ENCODE measurements at regions not wholly inside any gene's neighbourhood (a gene's known extent, or its start where the extent isn't known, plus 50 kb on each side); places are given as distances from the start of the nearest gene placed in this dataset.

GRCh38 chr4:83701041-83701440 lies 165.1 kb downstream of the GPAT3 start:
- H3K4me1 Mint-ChIP-seq, result no peaks in the 10 kb centered on the region
- H3K4me3 Mint-ChIP-seq, result no peak overlapping the region
- no peak for DNase-seq (ENCODE audit: low spot score)
- no peaks in the 10 kb centered on the region for H3K27me3 Mint-ChIP-seq (ENCODE audit: insufficient read depth, low read depth, poor library complexity)
- Histone ChIP-seq H3K9me2 (ENCODE audit: insufficient read depth) (no peaks in the 10 kb centered on the region), H3K27me3 (ENCODE audit: insufficient read depth) (no peaks in the 10 kb centered on the region), H3K27ac (ENCODE audit: low read depth) (no peak overlapping the region), H3K36me3 (ENCODE audit: insufficient read depth) (no peaks in the 10 kb centered on the region), H3K4me3 (no peak overlapping the region), H3K79me2 (replicated peaks; ENCODE audit: insufficient read depth) (no peaks in the 10 kb centered on the region), H4K20me1 (replicated peaks; ENCODE audit: insufficient read depth) (no peaks in the 10 kb centered on the region), H3F3A (replicated peaks; ENCODE audit: low read depth) (no peaks in the 10 kb centered on the region), H3K4me2 (no peak overlapping the region), H3K4me1 (ENCODE audit: insufficient read depth) (no peaks in the 10 kb centered on the region), H2AFZ (no peak overlapping the region)
- no peak for TF ChIP-seq EZH2phosphoT487 (IDR thresholded peaks at IDR 0.05; ENCODE audit: unreplicated experiment)
- TF ChIP-seq ZNF331 (CRISPR knock-in tag; IDR thresholded peaks at IDR 0.05; ENCODE audit: low read depth), result no peak
- no peak for TF ChIP-seq ZNF114 (CRISPR knock-in tag; IDR thresholded peaks at IDR 0.05)
- no peak for TF ChIP-seq CREB1 (CRISPR knock-in tag; IDR thresholded peaks at IDR 0.05; ENCODE audit: low read depth)
- TF ChIP-seq ZNF462 (CRISPR knock-in tag; IDR thresholded peaks at IDR 0.05), result no peak
- no peak for TF ChIP-seq CTCF (conservative IDR thresholded peaks at IDR 0.05; ENCODE audit: low read depth in 2 of 2)
- no peak for TF ChIP-seq POLR2AphosphoS5 (IDR thresholded peaks at IDR 0.05; ENCODE audit: low read depth)
- H3K36me3 Mint-ChIP-seq (ENCODE audit: low read depth), result peaks cover 4% of the 10 kb centered on the region; the same call in 2 of the 3 replicates
- ATAC-seq, result no peak
- H3K27ac Mint-ChIP-seq, result no peak overlapping the region
- peaks cover 5% of the 10 kb centered on the region; the same call in 2 of the 3 replicates for H3K9me3 Mint-ChIP-seq

Measured in GM23338 (cell line).